MM.1S (cell line): ENCODE measurements at regions not wholly inside any gene's neighbourhood (a gene's known extent, or its start where the extent isn't known, plus 50 kb on each side); places are given as distances from the start of the nearest gene placed in this dataset.

Experiments
- DNase-seq: peaks from one replicate; pipeline ENCODE4 v3.0.0-alpha.2; 2015
- H2AFZ ChIP-seq: fragments of 300-600 bp; sonication (generic); 2 replicates; pipeline ENCODE4 v1.6.0; 2016; ENCODE audit warnings: antibody characterized with exemption, low read length
- H3F3A ChIP-seq: fragments of 300-600 bp; sonication (generic); 2 replicates; pipeline ENCODE4 v1.6.1; 2016; ENCODE audit warnings: mild to moderate bottlenecking, antibody characterized with exemption, low read length, moderate library complexity, mixed read lengths; ENCODE audit not compliant: insufficient read depth
- H3K27ac ChIP-seq: fragments of 300-600 bp; sonication (generic); 2 replicates; pipeline ENCODE4 v1.5.1; 2016; ENCODE audit warnings: mild to moderate bottlenecking, low read length
- H3K27me3 ChIP-seq: fragments of 300-600 bp; sonication (generic); replicated peaks from 2 replicates; pipeline ENCODE4 v1.6.0; 2016; ENCODE audit warnings: low read length; ENCODE audit not compliant: insufficient read depth
- H3K36me3 ChIP-seq: fragments of 300-600 bp; sonication (generic); replicated peaks from 2 replicates; pipeline ENCODE4 v1.6.1; 2016; ENCODE audit warnings: mild to moderate bottlenecking, low read length, mixed read lengths; ENCODE audit not compliant: insufficient read depth
- H3K4me1 ChIP-seq: fragments of 300-600 bp; sonication (generic); 2 replicates; pipeline ENCODE4 v1.6.1; 2016; ENCODE audit warnings: low read length, mixed read lengths
- H3K4me2 ChIP-seq: fragments of 300-600 bp; sonication (generic); 2 replicates; pipeline ENCODE4 v1.6.0; 2016; ENCODE audit warnings: low read depth, low read length
- H3K4me3 ChIP-seq: fragments of 300-600 bp; sonication (generic); 2 replicates; pipeline ENCODE4 v1.5.1; 2016; ENCODE audit warnings: low read length, mixed read lengths
- H3K79me2 ChIP-seq: fragments of 300-600 bp; sonication (generic); 2 replicates; pipeline ENCODE4 v1.6.1; 2016; ENCODE audit warnings: mixed run types, low read length, mixed read lengths
- H3K9ac ChIP-seq: fragments of 300-600 bp; sonication (generic); 2 replicates; pipeline ENCODE4 v1.6.1; 2016; ENCODE audit warnings: low read length, mixed read lengths
- H3K9me2 ChIP-seq: fragments of 300-600 bp; sonication (generic); replicated peaks from 2 replicates; pipeline ENCODE4 v1.6.1; 2016; ENCODE audit warnings: mild to moderate bottlenecking, low read length, mixed read lengths; ENCODE audit not compliant: insufficient read depth
- H3K9me3 ChIP-seq: fragments of 300-600 bp; sonication (generic); replicated peaks from 2 replicates; pipeline ENCODE4 v1.6.1; 2016; ENCODE audit warnings: mild to moderate bottlenecking, low read length, mixed read lengths; ENCODE audit not compliant: insufficient read depth
- H4K20me1 ChIP-seq: fragments of 300-600 bp; sonication (generic); 2 replicates; pipeline ENCODE4 v1.6.1; 2016; ENCODE audit warnings: mild to moderate bottlenecking, low read length, moderate library complexity, mixed read lengths; ENCODE audit not compliant: insufficient read depth
- CTCF ChIP-seq: fragments of 300-600 bp; sonication (generic); IDR thresholded peaks from 2 replicates; pipeline ENCODE4 v1.5.1; 2016; ENCODE audit warnings: antibody characterized with exemption, low read length, mixed read lengths
- EZH2 ChIP-seq: fragments of 300-600 bp; sonication (generic); optimal IDR thresholded peaks from 2 replicates; pipeline ENCODE3; 2017; ENCODE audit warnings: low read depth, mild to moderate bottlenecking, antibody characterized with exemption, low read length, mixed read lengths
- EZH2phosphoT487 ChIP-seq: fragments of 300-600 bp; sonication (generic); IDR thresholded peaks from 2 replicates; pipeline ENCODE4 v1.6.1; 2018; ENCODE audit warnings: antibody characterized with exemption, low read length

GRCh38 chr18:78867131-78867530 is 112.5 kb upstream of the SALL3 start:
- H3K9ac ChIP-seq, result no peak overlapping the region
- H3K27me3 ChIP-seq, result no peaks in the 10 kb centered on the region
- no peaks in the 10 kb centered on the region for H3K9me3 ChIP-seq
- H3K9me2 ChIP-seq, result no peaks in the 10 kb centered on the region
- no peaks in the 10 kb centered on the region for H3K79me2 ChIP-seq
- H3K36me3 ChIP-seq, result no peaks in the 10 kb centered on the region
- H4K20me1 ChIP-seq, result no peaks in the 10 kb centered on the region
- no peak overlapping the region for H3K4me2 ChIP-seq
- H2AFZ ChIP-seq, result no peak overlapping the region
- H3F3A ChIP-seq, result no peaks in the 10 kb centered on the region
- H3K4me3 ChIP-seq, result no peak overlapping the region
- H3K27ac ChIP-seq, result no peak overlapping the region
- TF ChIP-seq CTCF, result no peak
- no peak for TF ChIP-seq EZH2
- no peak for TF ChIP-seq EZH2phosphoT487
- no peaks in the 10 kb centered on the region for H3K4me1 ChIP-seq
- DNase-seq, result no peak

DNA sequence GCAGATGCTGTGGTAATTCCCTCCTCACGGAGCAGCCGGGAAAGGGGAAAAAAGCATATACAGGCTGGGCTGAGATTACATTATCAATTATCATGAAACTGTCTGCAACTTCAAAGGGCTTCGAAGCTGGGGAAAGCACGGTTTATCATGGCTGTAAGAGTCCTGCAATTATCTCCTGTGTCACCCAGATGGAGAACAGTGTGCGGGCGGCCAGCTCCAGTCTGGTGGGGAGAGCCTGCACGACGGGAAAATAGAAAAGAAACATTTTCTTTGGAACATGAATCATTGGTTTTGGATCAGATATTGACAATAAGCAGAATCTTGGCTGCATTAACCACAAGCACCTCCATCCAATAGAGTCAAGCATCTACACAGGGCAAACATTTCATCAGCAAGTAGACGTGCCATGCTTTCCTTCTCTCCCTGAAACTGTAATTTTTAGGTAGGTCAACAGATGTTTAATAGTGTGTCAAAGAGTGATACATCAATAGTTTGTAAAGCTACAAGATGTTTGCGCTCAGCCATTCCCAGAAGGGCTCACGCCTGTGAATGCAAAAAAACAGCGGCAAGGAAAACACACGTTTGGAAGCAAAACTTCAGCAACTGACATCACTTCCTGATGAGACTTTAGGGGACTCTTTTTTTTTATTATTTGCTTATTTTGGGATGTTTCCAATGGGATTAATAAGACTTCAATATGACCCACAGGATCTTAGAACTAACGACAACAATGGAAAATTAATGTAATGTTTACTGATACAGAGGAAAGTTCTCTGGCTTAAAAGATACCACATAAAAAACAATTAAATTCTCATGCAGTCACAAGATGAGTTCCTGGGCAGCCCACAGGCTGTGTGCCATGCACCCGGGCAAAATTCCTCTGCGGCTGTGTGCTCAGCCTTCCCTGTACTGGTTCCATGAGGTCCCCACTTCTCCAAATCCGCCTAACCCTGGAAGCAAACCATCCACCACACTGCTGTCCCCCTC is 111.0 kb upstream of the SALL3 start:
- H3K9me3 ChIP-seq, result no peaks in the 10 kb centered on the region
- no peak overlapping the region for H3K9ac ChIP-seq
- no peaks in the 10 kb centered on the region for H3K9me2 ChIP-seq
- no peaks in the 10 kb centered on the region for H3K79me2 ChIP-seq
- H2AFZ ChIP-seq, result no peak overlapping the region
- no peaks in the 10 kb centered on the region for H3K4me1 ChIP-seq
- H3F3A ChIP-seq, result no peaks in the 10 kb centered on the region
- no peak for DNase-seq
- no peak overlapping the region for H3K4me3 ChIP-seq
- no peak overlapping the region for H3K27ac ChIP-seq
- no peaks in the 10 kb centered on the region for H4K20me1 ChIP-seq
- TF ChIP-seq EZH2phosphoT487 (no peak), CTCF (no peak)
- H3K27me3 ChIP-seq, result no peaks in the 10 kb centered on the region
- no peak overlapping the region for H3K4me2 ChIP-seq
- H3K36me3 ChIP-seq, result no peaks in the 10 kb centered on the region

DNA sequence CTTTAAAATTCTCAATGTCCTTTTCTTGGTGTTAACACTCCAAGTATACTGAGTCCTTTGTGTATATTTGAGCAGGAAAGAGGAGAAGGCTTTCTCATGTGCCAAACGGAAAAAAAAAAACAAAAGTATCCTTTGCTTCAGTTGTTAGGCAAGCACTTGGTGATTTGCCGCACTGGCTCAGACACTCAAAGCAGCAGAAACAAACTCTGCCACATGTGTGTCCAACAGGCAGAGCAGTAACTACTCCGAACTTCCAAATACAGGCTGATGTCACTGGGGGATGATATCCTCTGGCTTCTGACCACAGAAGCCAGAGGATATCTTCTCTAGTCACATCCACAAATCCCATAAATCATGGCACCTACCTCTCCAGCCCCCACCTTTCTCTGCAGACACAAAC is 108.0 kb upstream of the SALL3 start:
- no peak for DNase-seq
- H3K27me3 ChIP-seq, result no peaks in the 10 kb centered on the region
- no peaks in the 10 kb centered on the region for H3K9me2 ChIP-seq
- no peak overlapping the region for H3K4me2 ChIP-seq
- no peaks in the 10 kb centered on the region for H4K20me1 ChIP-seq
- H3K27ac ChIP-seq, result no peak overlapping the region
- H3K36me3 ChIP-seq, result no peaks in the 10 kb centered on the region
- H3K4me3 ChIP-seq, result no peak overlapping the region
- H3K9ac ChIP-seq, result no peak overlapping the region
- no peaks in the 10 kb centered on the region for H3K79me2 ChIP-seq
- no peaks in the 10 kb centered on the region for H3F3A ChIP-seq
- no peaks in the 10 kb centered on the region for H3K4me1 ChIP-seq
- TF ChIP-seq CTCF (no peak), EZH2 (no peak), EZH2phosphoT487 (no peak)
- H3K9me3 ChIP-seq, result no peaks in the 10 kb centered on the region
- no peak overlapping the region for H2AFZ ChIP-seq
